Activated CD4-positive, alpha-beta T cell treated with anti-CD3 and anti-CD28 coated beads, Interleukin-2, amount 10 ng/mL, durations not matched to agents 24 days and 14 days (primary cell): ENCODE measurements at regions not wholly inside any gene's neighbourhood (a gene's known extent, or its start where the extent isn't known, plus 50 kb on each side); places are given as distances from the start of the nearest gene placed in this dataset.

Experiments used
- DNase-seq: peaks from one replicate; pipeline ENCODE4 v3.0.0; 2022
- H3K27ac Mint-ChIP-seq: one replicate; pipeline ENCODE4 v1.8.0; 2022; ENCODE audit warnings: mild to moderate bottlenecking, mixed read lengths
- H3K27me3 Mint-ChIP-seq: one replicate; pipeline ENCODE4 v1.8.0; 2022; ENCODE audit warnings: mixed read lengths
- H3K36me3 Mint-ChIP-seq: one replicate; pipeline ENCODE4 v1.8.0; 2022; ENCODE audit warnings: low read depth, mild to moderate bottlenecking, mixed read lengths
- H3K4me1 Mint-ChIP-seq: one replicate; pipeline ENCODE4 v1.8.0; 2021; ENCODE audit warnings: mixed read lengths
- H3K4me3 Mint-ChIP-seq: one replicate; pipeline ENCODE4 v1.8.0; 2022; ENCODE audit warnings: mild to moderate bottlenecking, moderate library complexity, mixed read lengths
- H3K9me3 Mint-ChIP-seq: one replicate; pipeline ENCODE4 v1.8.0; 2021; ENCODE audit warnings: mixed read lengths
- intact Hi-C: fragments of 100-400 bp; cut with micrococcal nuclease; formaldehyde crosslinking; loops from one replicate; pipeline ENCODE4 v1.15.1; 2023

DNA sequence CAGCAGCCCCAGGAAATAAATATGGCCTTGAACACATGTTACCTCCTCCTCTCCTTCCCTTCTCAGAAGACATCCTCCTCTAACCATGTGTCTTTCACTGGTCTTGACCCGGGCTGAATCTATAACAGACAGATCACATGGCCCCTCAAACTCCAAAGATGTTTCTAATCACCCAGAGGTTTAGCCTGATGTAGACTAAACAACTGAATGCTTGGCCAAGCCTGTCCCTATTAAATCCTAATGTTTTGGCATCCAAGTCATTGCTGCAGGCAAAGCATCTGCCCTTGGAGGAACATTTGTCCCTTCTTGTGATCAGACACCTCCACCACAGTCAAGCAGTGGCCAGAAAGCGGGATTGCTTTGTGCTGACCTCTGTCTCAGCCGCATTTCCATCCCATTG lies 65.5 kb downstream of the ANKRD60 start:
- H3K36me3 Mint-ChIP-seq, result no peaks in the 10 kb centered on the region
- no peaks in the 10 kb centered on the region for H3K4me1 Mint-ChIP-seq
- intact Hi-C loops, result no loop called here
- no peak for DNase-seq
- H3K27me3 Mint-ChIP-seq, result no peaks in the 10 kb centered on the region
- no peak overlapping the region for H3K4me3 Mint-ChIP-seq
- H3K9me3 Mint-ChIP-seq, result no peaks in the 10 kb centered on the region
- no peak overlapping the region for H3K27ac Mint-ChIP-seq

DNA sequence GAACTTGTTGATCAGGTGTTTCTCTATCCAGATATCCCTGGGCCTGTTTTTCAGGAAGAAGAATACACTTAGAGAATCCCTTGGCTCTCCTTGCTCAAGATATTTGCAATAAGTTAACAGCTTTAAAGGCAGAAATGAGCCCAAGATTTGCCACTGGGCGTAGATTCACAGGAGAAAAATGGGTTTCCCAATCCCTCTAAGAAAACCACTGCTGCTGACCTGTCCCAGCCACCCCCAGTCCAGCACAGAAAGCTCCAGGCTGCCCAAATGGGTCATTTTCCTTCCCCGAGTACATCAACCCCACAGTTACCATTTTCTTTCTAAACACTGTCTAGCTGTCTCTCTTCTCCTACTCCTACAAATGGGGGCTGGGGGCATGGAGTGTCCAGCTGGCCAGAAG lies 67.3 kb downstream of the ANKRD60 start:
- DNase-seq, result no peak
- H3K36me3 Mint-ChIP-seq, result no peaks in the 10 kb centered on the region
- no peak overlapping the region for H3K27ac Mint-ChIP-seq
- no peaks in the 10 kb centered on the region for H3K4me1 Mint-ChIP-seq
- H3K27me3 Mint-ChIP-seq, result no peaks in the 10 kb centered on the region
- no peak overlapping the region for H3K4me3 Mint-ChIP-seq
- intact Hi-C loops, result no loop called here
- H3K9me3 Mint-ChIP-seq, result no peaks in the 10 kb centered on the region

DNA sequence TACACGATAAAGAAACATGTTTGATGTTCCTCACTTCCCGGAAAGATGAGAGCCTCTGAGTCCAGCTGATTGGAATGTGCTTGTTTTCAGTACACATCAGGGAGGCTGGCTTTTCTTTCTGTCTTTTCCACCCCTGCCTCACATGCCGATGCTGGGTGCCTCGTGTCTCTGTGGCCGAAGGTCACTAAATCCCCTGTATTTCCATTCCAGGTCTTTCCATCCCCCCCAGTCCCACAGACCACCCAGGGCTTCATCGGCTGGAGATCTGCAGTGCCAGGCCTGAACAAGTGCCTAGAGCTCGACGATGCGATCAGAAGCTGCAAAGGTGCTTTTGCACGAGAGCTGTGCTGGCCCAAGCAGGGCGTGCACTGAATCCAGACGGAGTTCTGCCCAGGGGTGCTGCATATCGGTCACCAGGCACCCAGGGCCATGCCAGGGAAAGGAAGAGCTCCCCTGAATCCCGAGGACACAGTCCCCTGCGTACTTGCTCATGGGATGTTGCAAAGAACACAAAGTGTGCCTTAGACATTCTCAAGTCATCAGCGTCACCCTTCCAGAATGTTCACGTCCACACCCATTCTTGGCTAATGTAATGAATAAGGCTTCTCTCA lies 67.9 kb downstream of the ANKRD60 start:
- no peaks in the 10 kb centered on the region for H3K27me3 Mint-ChIP-seq
- no peaks in the 10 kb centered on the region for H3K9me3 Mint-ChIP-seq
- H3K4me3 Mint-ChIP-seq, result no peak overlapping the region
- no peak for DNase-seq
- no peaks in the 10 kb centered on the region for H3K36me3 Mint-ChIP-seq
- no peak overlapping the region for H3K27ac Mint-ChIP-seq
- H3K4me1 Mint-ChIP-seq, result no peaks in the 10 kb centered on the region
- intact Hi-C loops, result no loop called here

DNA sequence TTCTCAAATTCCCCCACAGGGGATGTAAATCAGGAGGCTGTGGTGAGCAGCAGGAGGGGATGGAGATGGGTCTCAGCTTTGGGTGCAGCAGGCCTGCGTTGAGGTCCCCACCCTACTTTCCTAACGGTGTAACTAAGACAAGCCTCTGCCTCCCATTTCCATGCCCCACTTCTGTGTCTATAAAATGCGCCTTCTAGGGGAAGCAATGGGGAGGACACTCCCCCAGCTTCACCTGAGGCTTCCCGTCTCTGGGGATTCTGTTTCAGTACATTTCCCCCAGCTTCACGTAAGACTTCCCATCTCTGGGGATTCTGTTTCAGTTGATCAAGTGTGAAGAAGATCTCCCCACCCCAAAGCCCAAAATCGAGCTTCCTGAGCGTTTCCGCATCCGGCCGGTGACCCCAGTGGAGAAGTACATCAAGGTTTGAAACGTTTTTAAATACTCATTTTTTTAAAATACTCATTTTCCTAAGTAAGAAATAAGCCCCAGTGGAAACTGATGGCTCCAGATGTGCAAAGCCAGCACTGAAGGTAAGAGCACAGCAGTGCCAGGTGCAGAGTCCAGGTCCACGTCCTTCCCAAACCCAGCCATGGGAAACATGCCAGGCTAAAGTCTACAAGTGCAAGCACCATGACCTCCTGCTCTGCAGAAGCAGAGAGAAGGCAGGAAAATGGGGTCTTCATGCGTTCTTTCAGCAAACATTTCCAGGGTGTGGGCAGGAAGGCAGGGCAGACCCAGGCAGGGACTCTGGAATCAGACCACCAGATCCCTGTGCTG lies 73.1 kb downstream of the ANKRD60 start:
- DNase-seq, result no peak
- Mint-ChIP-seq H3K27ac (no peak overlapping the region), H3K9me3 (no peaks in the 10 kb centered on the region), H3K4me3 (no peak overlapping the region), H3K36me3 (no peaks in the 10 kb centered on the region), H3K27me3 (peaks cover 15% of the 10 kb centered on the region), H3K4me1 (no peaks in the 10 kb centered on the region)
- intact Hi-C loops, result no loop called here

DNA sequence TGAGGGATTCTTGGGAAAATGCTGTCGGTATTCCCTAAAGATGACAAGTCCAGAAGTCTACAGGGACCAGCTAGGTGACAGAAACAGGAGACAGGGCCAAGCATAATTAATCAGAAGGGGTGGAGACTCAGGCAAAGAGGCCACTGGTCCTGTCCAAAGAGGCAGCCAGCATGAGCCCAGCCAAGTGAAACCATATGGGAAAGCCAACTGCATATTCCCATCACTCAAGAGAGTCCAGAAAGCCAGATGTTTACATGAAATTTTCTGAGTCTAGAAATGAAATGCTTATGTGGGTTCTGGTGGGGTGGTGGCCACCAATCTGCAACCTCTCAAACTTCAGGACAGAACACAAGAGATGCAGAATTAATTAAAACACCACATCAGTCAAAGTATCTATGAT lies 74.3 kb downstream of the ANKRD60 start:
- Mint-ChIP-seq H3K27ac (no peak overlapping the region), H3K4me3 (no peak overlapping the region), H3K36me3 (no peaks in the 10 kb centered on the region), H3K4me1 (no peaks in the 10 kb centered on the region), H3K27me3 (peaks cover 21% of the 10 kb centered on the region), H3K9me3 (no peaks in the 10 kb centered on the region)
- intact Hi-C loops, result no loop called here
- no peak for DNase-seq

DNA sequence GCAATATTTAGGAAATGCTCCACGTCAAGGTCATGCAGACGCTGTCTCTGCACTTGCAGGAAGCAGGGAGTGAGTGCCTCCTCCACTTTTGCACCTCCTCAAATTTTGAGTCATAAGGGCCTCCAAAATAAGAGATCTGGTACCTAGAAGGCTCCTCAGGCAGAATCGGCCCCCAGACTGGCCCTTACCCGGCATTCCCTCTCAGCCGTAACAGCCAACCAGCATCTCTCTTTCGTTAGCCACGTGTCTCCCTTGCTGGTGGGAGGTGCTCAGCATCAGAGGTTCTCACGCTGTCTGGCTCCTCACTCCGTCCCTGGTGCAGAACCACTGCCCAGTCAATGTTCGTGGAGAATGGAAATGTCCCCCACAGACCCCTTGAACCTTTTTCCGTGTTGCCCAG lies 75.3 kb downstream of the ANKRD60 start:
- H3K9me3 Mint-ChIP-seq, result no peaks in the 10 kb centered on the region
- H3K36me3 Mint-ChIP-seq, result no peaks in the 10 kb centered on the region
- H3K27ac Mint-ChIP-seq, result no peak overlapping the region
- peaks cover 23% of the 10 kb centered on the region for H3K27me3 Mint-ChIP-seq
- H3K4me1 Mint-ChIP-seq, result no peaks in the 10 kb centered on the region
- intact Hi-C loops, result no loop called here
- H3K4me3 Mint-ChIP-seq, result no peak overlapping the region
- no peak for DNase-seq

DNA sequence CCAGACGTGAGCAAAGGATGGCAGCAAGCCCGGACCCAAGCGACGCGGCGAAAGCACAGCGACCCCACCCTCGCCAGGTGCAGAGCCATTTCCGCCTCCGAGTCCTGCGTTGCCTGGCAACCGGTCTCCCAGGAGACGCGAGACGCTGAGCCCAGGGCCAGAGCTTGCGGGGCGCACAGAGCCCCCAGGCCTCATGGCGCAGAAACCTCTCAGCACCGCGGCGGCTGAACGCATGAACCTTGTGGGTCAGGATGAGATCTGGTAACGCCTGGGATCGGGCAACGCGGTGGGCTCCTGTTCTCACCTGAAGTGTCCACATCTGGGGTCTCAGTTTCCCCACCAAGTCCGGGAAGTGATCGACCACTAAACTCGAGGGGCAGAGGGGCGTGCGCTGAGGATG lies 77.7 kb downstream of the ANKRD60 start:
- intact Hi-C loops, result no loop called here
- no peaks in the 10 kb centered on the region for H3K36me3 Mint-ChIP-seq
- H3K4me1 Mint-ChIP-seq, result no peaks in the 10 kb centered on the region
- H3K4me3 Mint-ChIP-seq, result no peak overlapping the region
- H3K27me3 Mint-ChIP-seq, result peaks cover 24% of the 10 kb centered on the region
- no peak for DNase-seq
- no peaks in the 10 kb centered on the region for H3K9me3 Mint-ChIP-seq
- H3K27ac Mint-ChIP-seq, result no peak overlapping the region

DNA sequence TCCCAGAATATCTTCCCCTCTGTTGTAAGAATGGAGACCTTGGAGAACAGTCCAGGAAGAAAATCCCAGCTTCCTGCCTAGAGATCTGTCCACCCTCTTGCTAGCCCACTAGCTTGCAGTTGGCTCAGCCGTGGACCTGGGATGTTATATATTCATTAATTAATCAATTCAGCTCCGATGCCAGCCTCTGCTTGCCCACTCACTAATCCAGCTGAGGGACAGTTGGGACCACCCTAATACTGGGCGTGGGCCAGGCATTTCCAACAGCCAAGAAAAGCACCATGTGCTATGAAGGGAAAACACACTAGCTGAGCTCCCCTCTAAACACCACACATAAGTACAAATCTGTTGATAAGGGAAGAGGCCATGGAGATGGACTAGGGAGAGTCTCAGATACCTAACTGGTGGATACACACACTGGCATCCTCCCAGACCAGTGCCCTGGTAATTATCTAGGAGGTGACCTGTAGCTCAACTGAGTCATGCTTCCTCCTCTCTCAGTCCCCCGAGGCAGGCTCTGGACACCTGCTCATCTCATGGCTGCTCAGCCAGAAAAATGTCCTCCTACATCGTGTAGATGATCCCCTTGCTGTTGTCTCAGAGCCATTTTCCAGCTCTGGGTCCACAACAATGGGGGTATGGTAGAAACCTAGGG lies 78.9 kb downstream of the ANKRD60 start:
- Mint-ChIP-seq H3K27ac (no peak overlapping the region), H3K9me3 (no peaks in the 10 kb centered on the region), H3K36me3 (no peaks in the 10 kb centered on the region), H3K27me3 (peaks cover 25% of the 10 kb centered on the region), H3K4me3 (no peak overlapping the region), H3K4me1 (no peaks in the 10 kb centered on the region)
- DNase-seq, result no peak
- intact Hi-C loops, result no loop called here

DNA sequence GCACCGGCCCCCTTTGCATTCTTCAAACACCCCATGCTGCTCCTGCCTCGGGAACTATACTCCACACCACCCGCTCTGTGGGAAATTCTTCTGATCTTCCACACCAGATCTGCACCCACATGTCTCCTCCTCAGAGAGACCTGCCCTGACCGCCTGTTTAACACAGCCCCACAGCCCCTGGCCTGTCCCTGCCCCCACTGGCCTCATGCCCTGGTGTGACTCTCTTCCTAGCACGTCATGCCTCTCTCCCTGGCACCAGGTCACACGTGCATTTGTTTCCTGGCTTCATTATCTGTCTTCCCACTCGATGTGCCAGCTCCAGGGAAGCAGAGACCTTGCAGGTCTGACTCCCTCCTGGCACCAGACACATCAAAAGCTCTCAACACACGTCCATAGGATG lies 79.6 kb downstream of the ANKRD60 start:
- intact Hi-C loops, result no loop called here
- no peaks in the 10 kb centered on the region for H3K4me1 Mint-ChIP-seq
- no peak overlapping the region for H3K4me3 Mint-ChIP-seq
- no peak for DNase-seq
- no peak overlapping the region for H3K27ac Mint-ChIP-seq
- peaks cover 24% of the 10 kb centered on the region for H3K27me3 Mint-ChIP-seq
- no peaks in the 10 kb centered on the region for H3K36me3 Mint-ChIP-seq
- H3K9me3 Mint-ChIP-seq, result no peaks in the 10 kb centered on the region

DNA sequence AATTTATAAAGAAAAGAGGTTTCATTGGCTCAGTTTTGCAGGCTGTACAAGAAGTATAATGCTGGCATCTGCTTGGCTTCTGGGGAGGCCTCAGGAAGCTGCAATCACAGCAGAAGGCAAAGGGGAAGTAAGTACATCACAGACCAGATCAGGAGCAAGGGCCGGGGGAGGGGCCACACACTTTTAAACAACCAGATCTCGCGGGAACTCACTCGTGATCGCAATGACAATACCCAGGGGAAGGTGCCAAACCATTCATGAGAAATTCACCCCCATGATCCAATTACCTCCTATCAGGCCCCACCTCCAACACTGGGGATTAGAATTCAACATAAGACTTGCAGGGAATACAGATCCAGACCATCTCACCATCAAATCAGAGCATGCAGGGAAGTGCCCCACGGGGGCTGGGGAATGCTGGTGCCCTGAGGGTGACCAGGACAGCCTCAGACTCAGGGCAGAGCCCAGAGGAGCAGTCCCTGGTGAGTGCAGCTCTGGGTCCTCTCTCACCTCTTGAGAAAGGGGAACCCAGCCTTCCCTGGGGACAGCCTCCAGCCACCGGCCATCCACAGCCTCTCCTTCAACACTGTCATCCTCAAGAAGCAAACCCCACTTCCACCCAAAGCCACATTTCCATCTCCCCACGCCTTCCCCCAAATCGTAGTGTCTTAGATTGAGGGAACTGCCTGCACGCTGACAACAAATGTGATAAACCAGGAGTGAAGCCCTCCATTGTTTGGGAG lies 80.7 kb downstream of the ANKRD60 start:
- Mint-ChIP-seq H3K27ac (no peak overlapping the region), H3K4me3 (no peak overlapping the region), H3K27me3 (peaks cover 22% of the 10 kb centered on the region), H3K4me1 (no peaks in the 10 kb centered on the region), H3K9me3 (no peaks in the 10 kb centered on the region), H3K36me3 (no peaks in the 10 kb centered on the region)
- intact Hi-C loops, result no loop called here
- DNase-seq, result no peak

DNA sequence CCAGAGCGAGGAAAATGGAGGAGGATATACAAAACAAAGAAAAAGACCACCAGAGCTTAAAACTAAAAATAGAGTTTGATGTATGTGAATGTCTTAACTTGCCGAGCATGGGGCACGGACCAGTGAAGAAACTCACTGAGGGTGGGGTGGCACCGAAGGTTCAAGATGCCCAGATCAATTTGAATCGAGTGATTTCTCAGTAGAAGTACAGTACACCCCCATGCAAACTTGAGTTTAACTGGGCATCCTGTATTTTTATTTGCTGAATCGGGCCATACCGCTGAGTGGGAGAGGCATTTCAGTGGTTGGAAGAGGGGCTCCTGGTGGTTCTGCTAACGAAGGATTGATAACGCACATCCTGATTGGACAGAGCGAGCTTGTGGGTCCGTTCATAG lies 81.7 kb downstream of the ANKRD60 start:
- no peak overlapping the region for H3K4me3 Mint-ChIP-seq
- no peak for DNase-seq
- intact Hi-C loops, result no loop called here
- H3K4me1 Mint-ChIP-seq, result no peaks in the 10 kb centered on the region
- no peaks in the 10 kb centered on the region for H3K36me3 Mint-ChIP-seq
- H3K27me3 Mint-ChIP-seq, result peaks cover 17% of the 10 kb centered on the region
- no peak overlapping the region for H3K27ac Mint-ChIP-seq
- H3K9me3 Mint-ChIP-seq, result no peaks in the 10 kb centered on the region

DNA sequence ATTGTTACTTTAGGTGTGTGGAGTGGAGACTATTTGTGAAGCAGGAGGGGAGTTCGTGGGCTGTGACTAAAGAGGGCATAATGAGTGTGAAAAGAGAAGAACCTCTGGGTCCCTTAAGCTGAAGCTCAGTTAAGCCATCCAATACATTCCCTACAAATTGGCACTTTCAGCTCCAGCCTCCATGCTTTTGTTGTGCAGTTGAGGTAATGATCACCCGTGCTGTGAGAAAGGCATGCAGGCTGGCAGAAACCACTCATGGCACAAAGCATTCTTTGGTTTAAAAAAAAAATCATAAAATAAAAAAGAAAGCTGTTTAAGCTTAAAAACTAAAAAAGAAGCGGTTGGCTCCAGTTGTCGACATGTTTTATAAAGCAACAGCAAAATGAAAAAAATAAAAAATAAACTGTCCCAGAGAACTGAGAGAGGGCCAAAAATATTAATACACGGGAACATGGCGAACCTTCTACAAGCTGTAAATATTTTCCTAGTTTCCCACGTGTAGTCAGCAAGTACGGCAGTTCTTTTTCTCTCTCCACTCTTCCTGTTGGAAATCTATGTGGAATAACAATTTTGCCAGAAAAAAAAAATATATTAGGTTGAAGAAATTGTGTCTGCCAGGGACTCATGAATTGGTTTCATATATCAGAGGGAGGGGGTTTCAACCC lies 82.2 kb downstream of the ANKRD60 start:
- peaks cover 17% of the 10 kb centered on the region for H3K27me3 Mint-ChIP-seq
- intact Hi-C loops, result no loop called here
- DNase-seq, result no peak
- H3K9me3 Mint-ChIP-seq, result no peaks in the 10 kb centered on the region
- H3K4me3 Mint-ChIP-seq, result no peak overlapping the region
- H3K36me3 Mint-ChIP-seq, result no peaks in the 10 kb centered on the region
- no peak overlapping the region for H3K27ac Mint-ChIP-seq
- H3K4me1 Mint-ChIP-seq, result no peaks in the 10 kb centered on the region

DNA sequence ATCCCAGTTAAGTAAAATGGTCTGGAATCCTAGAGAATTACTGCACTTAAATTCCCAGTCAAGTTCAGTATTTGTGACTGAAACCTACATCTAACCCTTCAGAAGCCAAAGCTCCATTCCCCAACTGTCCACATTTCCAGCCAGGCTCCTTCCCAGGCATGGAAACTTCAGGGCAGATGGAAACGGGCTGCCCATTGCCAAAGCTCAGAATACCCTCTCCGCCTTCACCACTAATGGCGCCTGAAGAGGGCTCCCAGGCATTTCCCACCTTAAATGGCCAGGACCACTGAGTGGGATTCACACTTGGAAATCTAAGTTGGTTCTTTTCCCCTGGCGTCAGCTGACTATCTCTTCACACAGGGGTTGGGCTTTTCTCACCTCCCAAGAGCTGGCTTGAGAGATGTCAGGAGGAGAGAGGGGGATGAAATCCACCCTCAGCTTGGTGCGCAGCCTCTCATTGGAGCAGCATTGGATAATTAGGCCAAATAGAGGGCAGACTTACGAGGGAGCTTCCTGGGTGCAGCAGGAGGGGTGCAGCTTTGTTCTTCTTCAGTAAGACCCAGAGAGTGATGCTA lies 82.9 kb downstream of the ANKRD60 start:
- no peak overlapping the region for H3K27ac Mint-ChIP-seq
- no peaks in the 10 kb centered on the region for H3K36me3 Mint-ChIP-seq
- H3K27me3 Mint-ChIP-seq, result peaks cover 13% of the 10 kb centered on the region
- H3K4me3 Mint-ChIP-seq, result no peak overlapping the region
- no peak for DNase-seq
- H3K9me3 Mint-ChIP-seq, result no peaks in the 10 kb centered on the region
- intact Hi-C loops, result no loop called here
- no peaks in the 10 kb centered on the region for H3K4me1 Mint-ChIP-seq
